H1 (cell line): ENCODE measurements at regions not wholly inside any gene's neighbourhood (a gene's known extent, or its start where the extent isn't known, plus 50 kb on each side); places are given as distances from the start of the nearest gene placed in this dataset.
A peak's percentile ranks its signal among the peaks of the same experiment; 100 is the strongest.

Experiments used
- CTCF ChIA-PET: fragments of 300-600 bp; sonication (Branson Sonifier 250); formaldehyde crosslinking; loops from one replicate; lab custom pipeline; 2021; ENCODE audit not compliant: partially characterized antibody; lab: Charles Lee
- POLR2A ChIA-PET: fragments of 300-600 bp; sonication (Branson Sonifier 250); formaldehyde crosslinking; loops from one replicate; lab custom pipeline; 2021; ENCODE audit warnings: inconsistent platforms; ENCODE audit not compliant: partially characterized antibody; lab: Charles Lee
- DNase-seq, 2 experiments: peaks; one replicate each; pipeline versions ENCODE4 v3.0.0 to v3.0.0-alpha.2; 2010 to 2022; ENCODE audit warnings: low spot score in 2 of 2, low read depth in 1 of 2, mixed read lengths in 1 of 2
- FAIRE-seq: peaks from 2 replicates; lab custom pipeline; 2011; peaks lifted over from hg19 to GRCh38; lab: Jason Lieb, UNC
- H2AFZ ChIP-seq: 2 replicates; pipeline ENCODE4 v1.8.1; 2012; ENCODE audit warnings: low read length, inconsistent platforms
- H2AK5ac ChIP-seq: 2 replicates; pipeline ENCODE4 v1.6.1; 2013; ENCODE audit warnings: low read depth, low read length
- H2BK120ac ChIP-seq: replicated peaks from 2 replicates; pipeline ENCODE3; 2013; ENCODE audit warnings: low read depth, low read length, inconsistent platforms
- H2BK12ac ChIP-seq: 2 replicates; pipeline ENCODE4 v1.6.1; 2013; ENCODE audit warnings: low read depth, low read length
- H2BK15ac ChIP-seq: 2 replicates; pipeline ENCODE4 v1.6.1; 2013; ENCODE audit warnings: low read length
- H2BK20ac ChIP-seq: 2 replicates; pipeline ENCODE4 v1.6.1; 2013; ENCODE audit warnings: low read length
- H2BK5ac ChIP-seq: 2 replicates; pipeline ENCODE4 v1.6.1; 2013; ENCODE audit warnings: low read depth, low read length
- H3K14ac ChIP-seq: 2 replicates; pipeline ENCODE4 v1.6.1; 2013; ENCODE audit warnings: inconsistent platforms; ENCODE audit not compliant: insufficient read length
- H3K18ac ChIP-seq: 2 replicates; pipeline ENCODE4 v1.6.1; 2013; ENCODE audit warnings: low read length; ENCODE audit errors: extremely low read depth
- H3K23ac ChIP-seq: 2 replicates; pipeline ENCODE4 v1.6.1; 2013; ENCODE audit warnings: inconsistent platforms; ENCODE audit not compliant: insufficient read length
- H3K23me2 ChIP-seq: 2 replicates; pipeline ENCODE4 v1.6.1; 2013; ENCODE audit warnings: low read depth, low read length
- H3K27ac ChIP-seq: 2 replicates; pipeline ENCODE4 v1.6.1; 2011; ENCODE audit warnings: low read depth, low read length, inconsistent platforms
- H3K27me3 ChIP-seq, 4 experiments: replicated peaks in 1 of 4; 1 replicate in 1 of 4; 2 replicates in 3 of 4; pipeline versions ENCODE4 v1.6.1 to v1.8.1; 2011 to 2013; ENCODE audit warnings: low read length in 3 of 4, mild to moderate bottlenecking in 3 of 4, inconsistent platforms in 2 of 4, mixed read lengths in 2 of 4, moderate library complexity in 1 of 4; ENCODE audit not compliant: control insufficient read depth in 3 of 4, insufficient read depth in 3 of 4; ENCODE audit errors: extremely low read depth in 1 of 4
- H3K36me3 ChIP-seq, 4 experiments: 2 replicates each; pipeline versions ENCODE4 v1.6.1 to v1.8.1; 2011 to 2013; ENCODE audit warnings: mild to moderate bottlenecking in 4 of 4, low read length in 3 of 4, moderate library complexity in 2 of 4, control low read depth in 1 of 4, inconsistent platforms in 1 of 4; ENCODE audit not compliant: insufficient read depth in 4 of 4, control insufficient read depth in 2 of 4
- H3K4ac ChIP-seq: replicated peaks from 2 replicates; pipeline ENCODE3; 2013; ENCODE audit warnings: low read length, low read depth, mixed read lengths, inconsistent platforms; ENCODE audit not compliant: insufficient read length
- H3K4me1 ChIP-seq, 4 experiments: replicated peaks in 1 of 4; 1 replicate in 1 of 4; 2 replicates in 3 of 4; pipeline versions ENCODE4 v1.6.1 to v1.8.1; 2011 to 2013; ENCODE audit warnings: low read length in 3 of 4, inconsistent platforms in 2 of 4, mixed read lengths in 1 of 4; ENCODE audit not compliant: insufficient read depth in 4 of 4, control insufficient read depth in 3 of 4
- H3K4me2 ChIP-seq, 2 experiments: 2 replicates each; pipeline versions ENCODE4 v1.6.1 to v1.8.1; 2011 to 2013; ENCODE audit warnings: low read depth in 2 of 2, low read length in 2 of 2, control low read depth in 1 of 2, inconsistent platforms in 1 of 2, mild to moderate bottlenecking in 1 of 2; ENCODE audit not compliant: insufficient read depth in 1 of 2
- H3K4me3 ChIP-seq, 4 experiments: fragments of 200-600, 300-600 bp in 1 of 4; sonication (generic), shearing (Covaris generic), sonication (Bioruptor Twin) in 1 of 4; 2 replicates each; pipeline versions ENCODE4 v1.5.1 to v1.8.1; 2011 to 2016; ENCODE audit warnings: low read length in 4 of 4, low read depth in 3 of 4, control low read depth in 2 of 4, inconsistent platforms in 2 of 4, mild to moderate bottlenecking in 2 of 4, mixed read lengths in 1 of 4, moderate library complexity in 1 of 4; ENCODE audit not compliant: insufficient read depth in 2 of 4; ENCODE audit errors: extremely low read depth in 1 of 4
- H3K56ac ChIP-seq: replicated peaks from 2 replicates; pipeline ENCODE3; 2013; ENCODE audit warnings: low read depth, mild to moderate bottlenecking, mixed read lengths, low read length, inconsistent platforms; ENCODE audit not compliant: insufficient read length
- H3K79me1 ChIP-seq: 2 replicates; pipeline ENCODE4 v1.6.1; 2013; ENCODE audit warnings: low read depth, low read length, control low read depth
- H3K79me2 ChIP-seq, 2 experiments: 2 replicates each; pipeline versions ENCODE4 v1.6.1 to v1.8.1; 2012 to 2013; ENCODE audit warnings: low read length in 2 of 2, mild to moderate bottlenecking in 2 of 2, inconsistent platforms in 1 of 2; ENCODE audit not compliant: insufficient read depth in 2 of 2, control insufficient read depth in 1 of 2
- H3K9ac ChIP-seq, 4 experiments: replicated peaks in 1 of 4; 1 replicate in 1 of 4; 2 replicates in 3 of 4; pipeline versions ENCODE4 v1.6.1 to v1.8.1; 2011 to 2013; ENCODE audit warnings: low read depth in 3 of 4, low read length in 3 of 4, control low read depth in 2 of 4, mild to moderate bottlenecking in 2 of 4, moderate library complexity in 2 of 4, inconsistent platforms in 1 of 4; ENCODE audit errors: extremely low read depth in 1 of 4
- H3K9me3 ChIP-seq, 2 experiments: 2 replicates each; pipeline versions ENCODE4 v1.6.1 to v1.8.1; 2012 to 2013; ENCODE audit warnings: mild to moderate bottlenecking in 2 of 2, moderate library complexity in 2 of 2, control low read depth in 1 of 2, inconsistent platforms in 1 of 2, low read depth in 1 of 2, low read length in 1 of 2, mixed read lengths in 1 of 2; ENCODE audit not compliant: insufficient read depth in 2 of 2
- H4K20me1 ChIP-seq, 2 experiments: replicated peaks in 1 of 2; 2 replicates each; pipeline versions ENCODE3 to v1.8.1; 2011 to 2013; ENCODE audit warnings: inconsistent platforms in 2 of 2, low read length in 2 of 2, mild to moderate bottlenecking in 1 of 2; ENCODE audit not compliant: insufficient read depth in 2 of 2, control insufficient read depth in 1 of 2
- H4K5ac ChIP-seq: 2 replicates; pipeline ENCODE4 v1.6.1; 2013; ENCODE audit warnings: low read length, low read depth, mixed read lengths, inconsistent platforms; ENCODE audit not compliant: insufficient read length
- H4K8ac ChIP-seq: 2 replicates; pipeline ENCODE4 v1.8.0; 2013; ENCODE audit warnings: mild to moderate bottlenecking, moderate library complexity, low read length, inconsistent platforms; ENCODE audit not compliant: insufficient read depth; ENCODE audit errors: extremely low read depth
- H4K91ac ChIP-seq: replicated peaks from 2 replicates; pipeline ENCODE3; 2013; ENCODE audit warnings: low read length, mixed read lengths, inconsistent platforms; ENCODE audit not compliant: insufficient read length
- BACH1 ChIP-seq: IDR thresholded peaks from 2 replicates; pipeline ENCODE4 v1.6.1; 2012; ENCODE audit warnings: low read length, improper control_type of control experiment
- CEBPB ChIP-seq: IDR thresholded peaks from 2 replicates; pipeline ENCODE4 v1.6.1; 2012; ENCODE audit warnings: low read depth, low read length
- CREB1 ChIP-seq: IDR thresholded peaks from 2 replicates; pipeline ENCODE4 v1.6.1; 2012; ENCODE audit warnings: inconsistent platforms
- GABPA ChIP-seq: IDR thresholded peaks from 2 replicates; pipeline ENCODE4 v1.6.1; 2011; ENCODE audit warnings: mild to moderate bottlenecking, low read length, moderate library complexity, borderline replicate concordance; ENCODE audit not compliant: insufficient read depth
- GTF2F1 ChIP-seq: IDR thresholded peaks from 2 replicates; pipeline ENCODE4 v1.6.1; 2012; ENCODE audit warnings: low read depth, low read length, improper control_type of control experiment, borderline replicate concordance
- JUND ChIP-seq: IDR thresholded peaks from 2 replicates; pipeline ENCODE4 v1.6.1; 2011; ENCODE audit warnings: mild to moderate bottlenecking, improper control_type of control experiment, low read length
- POLR2AphosphoS5 ChIP-seq: IDR thresholded peaks from 2 replicates; pipeline ENCODE4 v1.6.1; 2011; ENCODE audit warnings: low read depth, low read length
- POU5F1 ChIP-seq: IDR thresholded peaks from 2 replicates; pipeline ENCODE4 v1.6.1; 2011; ENCODE audit warnings: low read depth, mild to moderate bottlenecking, low read length, moderate library complexity
- RXRA ChIP-seq: IDR thresholded peaks from 2 replicates; pipeline ENCODE4 v1.6.1; 2011; ENCODE audit warnings: low read depth, mild to moderate bottlenecking, low read length, moderate library complexity; ENCODE audit not compliant: insufficient read depth
- SIX5 ChIP-seq: IDR thresholded peaks from 2 replicates; pipeline ENCODE4 v1.6.1; 2011; ENCODE audit warnings: mild to moderate bottlenecking, low read depth, low read length
- SP4 ChIP-seq: IDR thresholded peaks from 2 replicates; pipeline ENCODE4 v1.6.1; 2012; ENCODE audit warnings: low read length, inconsistent platforms
- WGBS, 2 experiments: shearing (Covaris generic) in 1 of 2; methylation state at CpG; one replicate each; pipeline versions ENCODE4 v1.1.6 to v1.1.7; 2013 to 2015; ENCODE audit warnings: low lambda C conversion rate in 2 of 2, mixed read lengths in 2 of 2, inconsistent platforms in 1 of 2, low coverage in 1 of 2, missing lambda C conversion rate in 1 of 2; ENCODE audit not compliant: insufficient replicate concordance in 2 of 2, insufficient coverage in 1 of 2, insufficient read length in 1 of 2; ENCODE audit errors: extremely low coverage in 1 of 2, missing lambda C conversion rate in 1 of 2; 5-methylcytosine and 5-hydroxymethylcytosine counted together
- TF ChIP-seq, protein P1 (sequence below): IDR thresholded peaks from 2 replicates; pipeline ENCODE4 v1.6.1; 2012; ENCODE audit warnings: inconsistent platforms
- TF ChIP-seq, protein P2 (sequence below), 3 experiments: IDR thresholded peaks; 1 replicate in 2 of 3; 2 replicates in 1 of 3; pipeline versions ENCODE4 v1.5.1 to v1.6.1; 2011; ENCODE audit warnings: low read length in 3 of 3, mild to moderate bottlenecking in 3 of 3, inconsistent platforms in 2 of 3, low read depth in 1 of 3, moderate library complexity in 1 of 3; ENCODE audit not compliant: insufficient read depth in 1 of 3; ENCODE audit errors: control extremely low read depth in 1 of 3

DNA sequence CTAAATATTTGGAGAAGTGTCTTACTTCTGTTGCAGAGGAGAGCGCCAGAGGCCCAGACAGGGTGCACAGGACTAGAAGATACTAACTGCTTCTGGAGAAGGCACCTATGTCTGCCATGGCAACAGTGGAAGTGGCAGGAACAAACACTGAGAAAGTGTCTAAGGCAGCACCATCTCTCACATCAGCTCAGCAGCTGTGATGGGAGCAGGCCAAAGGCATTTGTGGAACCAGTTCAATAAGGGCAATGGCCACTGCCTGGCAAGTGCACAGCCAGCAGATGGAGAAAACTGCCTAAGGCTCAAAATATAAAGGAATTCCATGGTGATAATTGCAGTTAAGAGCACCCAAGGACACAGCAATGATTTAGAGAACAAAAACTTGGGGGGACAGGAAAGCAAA, 563.0 kb upstream of the CCDC54 start:
- no peak overlapping the region for H3K23ac ChIP-seq
- no peak overlapping the region for H2BK5ac ChIP-seq
- no peak overlapping the region for H3K14ac ChIP-seq
- no peaks in the 10 kb centered on the region for H3K23me2 ChIP-seq
- H3K27ac ChIP-seq: no peak overlapping the region
- H2BK120ac ChIP-seq: no peak overlapping the region
- WGBS, 2 experiments: 95% methylated on average over 1 of the region's 1 CpG; no CpG with 5 or more reads in 1 of the 2 experiments
- H3K56ac ChIP-seq: no peak overlapping the region
- no peak overlapping the region for H3K4me3 ChIP-seq
- H2BK12ac ChIP-seq: no peak overlapping the region; the same call in 1 of the 2 replicates
- no peak overlapping the region for H3K4ac ChIP-seq
- H3K9ac ChIP-seq: no peak overlapping the region
- no peaks in the 10 kb centered on the region; a peak in 2 of 8 replicates for H3K36me3 ChIP-seq
- no peaks in the 10 kb centered on the region for H3K9me3 ChIP-seq
- peak overlapping the region; percentile 53; the same call in 1 of the 2 replicates for H2BK20ac ChIP-seq
- no peaks in the 10 kb centered on the region for H3K27me3 ChIP-seq
- FAIRE-seq (no peak), DNase-seq (no peak)
- H4K5ac ChIP-seq: no peak overlapping the region
- H4K20me1 ChIP-seq: no peaks in the 10 kb centered on the region
- no peaks in the 10 kb centered on the region for H3K79me1 ChIP-seq
- H2BK15ac ChIP-seq: 0 out of 2 replicates have a peak overlapping the region, but pooled peaks have one; percentile 31
- H3K4me1 ChIP-seq: peaks cover 0 to 8% (median 3%) of the 10 kb centered on the region in 4 experiments; a peak in 2 of 7 replicates
- ChIA-PET CTCF (interaction anchor here (1.7 kb wide), 1 partner anchor 12 kb away, joined by 3 read pairs; no protein-coding TSS in a partner anchor), POLR2A (no interaction called here)
- no peak overlapping the region for H3K4me2 ChIP-seq
- no peaks in the 10 kb centered on the region for H3K79me2 ChIP-seq
- 0 out of 2 replicates have a peak overlapping the region, but pooled peaks have one; percentile 39 for H3K18ac ChIP-seq
- no peak overlapping the region for H2AFZ ChIP-seq
- H2AK5ac ChIP-seq: no peak overlapping the region
- H4K91ac ChIP-seq: no peak overlapping the region
- no peak overlapping the region for H4K8ac ChIP-seq
- TF ChIP-seq CEBPB (no peak), RXRA (no peak), CREB1 (no peak), JUND (no peak), GTF2F1 (no peak), POU5F1 (no peak), BACH1 (no peak), POLR2AphosphoS5 (no peak), SP4 (no peak), SIX5 (no peak), GABPA (no peak)
- TF ChIP-seq, protein P1, sequence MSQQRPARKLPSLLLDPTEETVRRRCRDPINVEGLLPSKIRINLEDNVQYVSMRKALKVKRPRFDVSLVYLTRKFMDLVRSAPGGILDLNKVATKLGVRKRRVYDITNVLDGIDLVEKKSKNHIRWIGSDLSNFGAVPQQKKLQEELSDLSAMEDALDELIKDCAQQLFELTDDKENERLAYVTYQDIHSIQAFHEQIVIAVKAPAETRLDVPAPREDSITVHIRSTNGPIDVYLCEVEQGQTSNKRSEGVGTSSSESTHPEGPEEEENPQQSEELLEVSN: no peak
- TF ChIP-seq, protein P2, sequence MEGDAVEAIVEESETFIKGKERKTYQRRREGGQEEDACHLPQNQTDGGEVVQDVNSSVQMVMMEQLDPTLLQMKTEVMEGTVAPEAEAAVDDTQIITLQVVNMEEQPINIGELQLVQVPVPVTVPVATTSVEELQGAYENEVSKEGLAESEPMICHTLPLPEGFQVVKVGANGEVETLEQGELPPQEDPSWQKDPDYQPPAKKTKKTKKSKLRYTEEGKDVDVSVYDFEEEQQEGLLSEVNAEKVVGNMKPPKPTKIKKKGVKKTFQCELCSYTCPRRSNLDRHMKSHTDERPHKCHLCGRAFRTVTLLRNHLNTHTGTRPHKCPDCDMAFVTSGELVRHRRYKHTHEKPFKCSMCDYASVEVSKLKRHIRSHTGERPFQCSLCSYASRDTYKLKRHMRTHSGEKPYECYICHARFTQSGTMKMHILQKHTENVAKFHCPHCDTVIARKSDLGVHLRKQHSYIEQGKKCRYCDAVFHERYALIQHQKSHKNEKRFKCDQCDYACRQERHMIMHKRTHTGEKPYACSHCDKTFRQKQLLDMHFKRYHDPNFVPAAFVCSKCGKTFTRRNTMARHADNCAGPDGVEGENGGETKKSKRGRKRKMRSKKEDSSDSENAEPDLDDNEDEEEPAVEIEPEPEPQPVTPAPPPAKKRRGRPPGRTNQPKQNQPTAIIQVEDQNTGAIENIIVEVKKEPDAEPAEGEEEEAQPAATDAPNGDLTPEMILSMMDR (IDR thresholded peaks at IDR 0.05; ENCODE audit: control extremely low read depth in 1 of 3, insufficient read depth in 1 of 3, low read depth in 1 of 3, low read length in 3 of 3): no peak
